K562 (cell line): ENCODE measurements at regions not wholly inside any gene's neighbourhood (a gene's known extent, or its start where the extent isn't known, plus 50 kb on each side); places are given as distances from the start of the nearest gene placed in this dataset.

Experiments
- ATAC-seq: fragments of 200-7000 bp; cut with Tn5 transposase; 3 replicates; pipeline ENCODE4 v1.9.1; 2020; ENCODE audit warnings: moderate library complexity
- BruUV-seq: library from RNA; stranded (reverse); fragments of 400-500 nt; replicated peaks from 2 replicates; lab custom pipeline; 2021; lab: Mats Ljungman, UMichigan
- CTCF ChIA-PET: fragments of 300-600 bp; formaldehyde crosslinking; extraction: SDS; loops from one replicate; lab custom pipeline; 2021; ENCODE audit warnings: low intra/inter-chr PET ratio; lab: Yijun Ruan, JAX
- POLR2A ChIA-PET: fragments of 300-600, 350-650 bp; sonication (Branson Sonifier 250); formaldehyde crosslinking; extraction: SDS; loops from one replicate; lab custom pipeline; 2021; ENCODE audit warnings: antibody characterized with exemption, inconsistent platforms; lab: Yijun Ruan, JAX
- DNase-seq, 4 experiments: peaks; one replicate each; pipeline versions ENCODE4 v3.0.0 to v3.0.0-alpha.2; 2011 to 2018; ENCODE audit warnings: low spot score in 3 of 4, mixed read lengths in 3 of 4; ENCODE audit errors: extremely low read depth in 1 of 4
- FAIRE-seq: peaks from 2 replicates; lab custom pipeline; 2011; peaks lifted over from hg19 to GRCh38; lab: Jason Lieb, UNC
- H2AFZ ChIP-seq: 2 replicates; pipeline ENCODE4 v1.6.0; 2011; ENCODE audit warnings: low read depth, low read length, control low read depth, inconsistent platforms
- H3K27ac ChIP-seq: fragments of 200-600 bp; 3 replicates; pipeline ENCODE4 v1.8.0; 2011; ENCODE audit warnings: low read depth, mild to moderate bottlenecking, control low read depth, inconsistent platforms, low read length, moderate library complexity, mixed read lengths; ENCODE audit errors: extremely low read depth
- H3K27me3 ChIP-seq, 2 experiments: fragments of 300-600 bp in 1 of 2; 2 replicates in 1 of 2; 3 replicates in 1 of 2; pipeline versions ENCODE4 v1.6.0 to v1.8.0; 2011; ENCODE audit warnings: inconsistent platforms in 2 of 2, low read length in 2 of 2, mild to moderate bottlenecking in 1 of 2, mixed read lengths in 1 of 2, moderate library complexity in 1 of 2; ENCODE audit not compliant: control insufficient read depth in 2 of 2, insufficient read depth in 2 of 2
- H3K36me3 ChIP-seq: fragments of 300-600 bp; 3 replicates; pipeline ENCODE4 v1.8.0; 2011; ENCODE audit warnings: mild to moderate bottlenecking, low read length, inconsistent platforms; ENCODE audit not compliant: control insufficient read depth, insufficient read depth
- H3K4me1 ChIP-seq, 2 experiments: fragments of 200-600 bp in 1 of 2; replicated peaks in 1 of 2; 2 replicates in 1 of 2; 3 replicates in 1 of 2; pipeline versions ENCODE4 v1.5.1 to v1.8.0; 2011; ENCODE audit warnings: inconsistent platforms in 2 of 2, low read length in 2 of 2, mild to moderate bottlenecking in 1 of 2, mixed read lengths in 1 of 2, moderate library complexity in 1 of 2; ENCODE audit not compliant: control insufficient read depth in 2 of 2, insufficient read depth in 2 of 2
- H3K4me2 ChIP-seq: 2 replicates; pipeline ENCODE4 v1.6.1; 2011; ENCODE audit warnings: low read length, control low read depth, inconsistent platforms, mixed read lengths; ENCODE audit not compliant: insufficient read depth
- H3K4me3 ChIP-seq: fragments of 200-600 bp; sonication (generic), shearing (Covaris generic); 2 replicates; pipeline ENCODE4 v1.5.1; 2016; ENCODE audit warnings: control low read depth, inconsistent platforms
- H3K79me2 ChIP-seq: fragments of 200-600 bp; 3 replicates; pipeline ENCODE4 v1.8.0; 2011; ENCODE audit warnings: low read length, inconsistent platforms; ENCODE audit not compliant: control insufficient read depth, insufficient read depth
- H3K9ac ChIP-seq, 2 experiments: 2 replicates each; pipeline versions ENCODE4 v1.6.0 to v1.6.1; 2011; ENCODE audit warnings: low read depth in 2 of 2, low read length in 2 of 2, control low read depth in 1 of 2, inconsistent platforms in 1 of 2, mild to moderate bottlenecking in 1 of 2, mixed read lengths in 1 of 2; ENCODE audit not compliant: insufficient read depth in 1 of 2
- H3K9me1 ChIP-seq: one replicate; pipeline ENCODE4 v1.6.0; 2011; ENCODE audit warnings: inconsistent platforms, mild to moderate bottlenecking, low read length, moderate library complexity; ENCODE audit not compliant: control insufficient read depth, insufficient read depth
- H3K9me3 ChIP-seq: replicated peaks from 2 replicates; pipeline ENCODE4 v1.5.1; 2011; ENCODE audit warnings: low read depth, low read length, inconsistent platforms; ENCODE audit not compliant: control insufficient read depth, insufficient read depth
- H4K20me1 ChIP-seq: replicated peaks from 2 replicates; pipeline ENCODE4 v1.6.1; 2011; ENCODE audit warnings: low read length, inconsistent platforms, mixed read lengths; ENCODE audit not compliant: control insufficient read depth, insufficient read depth
- CBX1 ChIP-seq: sonication (generic); IDR thresholded peaks from 2 replicates; pipeline ENCODE4 v1.6.1; 2016; ENCODE audit warnings: antibody characterized with exemption, low read depth, mild to moderate bottlenecking
- CHCHD3 ChIP-seq: fragments of 250-450 bp; sonication (Bioruptor Pico); IDR thresholded peaks from 2 replicates; pipeline ENCODE4 v2.1.2; 2022; ENCODE audit warnings: mild to moderate bottlenecking
- DNMT1 ChIP-seq: fragments of 450-650 bp; IDR thresholded peaks from 2 replicates; pipeline ENCODE4 v1.6.1; 2016; ENCODE audit warnings: antibody characterized with exemption, mild to moderate bottlenecking
- ETV6 ChIP-seq, 3 experiments: fragments of 150-350 bp in 1 of 3; sonication (generic) in 1 of 3; formaldehyde crosslinking in 1 of 3; IDR thresholded peaks; 2 replicates each; pipeline versions ENCODE4 v1.6.1 to v1.8.0; 2014 to 2022; ENCODE audit warnings: borderline replicate concordance in 2 of 3, low read depth in 2 of 3, antibody characterized with exemption in 1 of 3, low read length in 1 of 3, mild to moderate bottlenecking in 1 of 3, missing genetic modification reagents in 1 of 3
- HMG20B ChIP-seq: fragments of 250-450 bp; sonication (Bioruptor Pico); IDR thresholded peaks from 2 replicates; pipeline ENCODE4 v1.5.0; 2021; ENCODE audit warnings: mild to moderate bottlenecking
- NFIX ChIP-seq: fragments of 250-450 bp; sonication (Bioruptor Pico); IDR thresholded peaks from 2 replicates; pipeline ENCODE4 v1.4.0; 2020; ENCODE audit warnings: low read depth, mild to moderate bottlenecking, moderate library complexity
- PHB2 ChIP-seq: fragments of 450-650 bp; IDR thresholded peaks from 2 replicates; pipeline ENCODE4 v1.6.1; 2017; ENCODE audit warnings: low read depth
- PKNOX1 ChIP-seq: fragments of 450-650 bp; IDR thresholded peaks from 2 replicates; pipeline ENCODE4 v1.6.1; 2016
- PRMT5 ChIP-seq: sonication (generic); formaldehyde crosslinking; IDR thresholded peaks from 2 replicates; pipeline ENCODE4 v1.5.0; 2020; ENCODE audit warnings: missing genetic modification reagents
- RAD51 ChIP-seq: fragments of 450-650 bp; IDR thresholded peaks from 2 replicates; pipeline ENCODE4 v1.7.1; 2016; ENCODE audit warnings: low read depth, mild to moderate bottlenecking, borderline replicate concordance
- SFPQ ChIP-seq: fragments of 200-400 bp; formaldehyde crosslinking; IDR thresholded peaks from 2 replicates; pipeline ENCODE4 v1.6.1; 2017; ENCODE audit warnings: mild to moderate bottlenecking, low read depth, low read length, moderate library complexity
- SIN3B ChIP-seq: fragments of 450-650 bp; IDR thresholded peaks from 2 replicates; pipeline ENCODE4 v1.6.1; 2017; ENCODE audit warnings: low read depth, mild to moderate bottlenecking, moderate library complexity
- TGIF2 ChIP-seq: sonication (generic); formaldehyde crosslinking; IDR thresholded peaks from 2 replicates; pipeline ENCODE4 v1.8.1; 2022; ENCODE audit warnings: mild to moderate bottlenecking, missing genetic modification reagents, moderate library complexity
- ZBTB26 ChIP-seq: fragments of 450-650 bp; formaldehyde crosslinking; IDR thresholded peaks from 2 replicates; pipeline ENCODE4 v1.4.0; 2022; ENCODE audit warnings: missing genetic modification characterization
- ZBTB8A ChIP-seq: fragments of 450-650 bp; IDR thresholded peaks from 2 replicates; pipeline ENCODE4 v1.6.1; 2018; ENCODE audit warnings: mild to moderate bottlenecking, moderate library complexity; ENCODE audit not compliant: partially characterized antibody
- ZFP30 ChIP-seq: fragments of 250-450 bp; sonication (Bioruptor Pico); IDR thresholded peaks from 2 replicates; pipeline ENCODE4 v1.8.0; 2022; ENCODE audit warnings: moderate library complexity, mild to moderate bottlenecking, inconsistent platforms, borderline replicate concordance
- ZNF644 ChIP-seq: fragments of 200-800 bp; sonication (Bioruptor generic); IDR thresholded peaks from 2 replicates; pipeline ENCODE4 v1.6.1; 2016; ENCODE audit warnings: low read depth, missing genetic modification characterization, missing compliant biosample characterization
- ZNF766 ChIP-seq: fragments of 200-800 bp; sonication (Bioruptor generic); conservative IDR thresholded peaks from 2 replicates; pipeline ENCODE4 v1.6.1; 2016; ENCODE audit warnings: missing genetic modification characterization, missing compliant biosample characterization
- WGBS: fragments of 100-300 bp; shearing (Covaris generic); methylation state at CpG from one replicate; pipeline ENCODE4 v1.1.6; 2016; ENCODE audit warnings: low coverage, mixed read lengths; ENCODE audit not compliant: insufficient coverage; ENCODE audit errors: missing lambda C conversion rate; 5-methylcytosine and 5-hydroxymethylcytosine counted together
- in situ Hi-C: fragments of 300-500 bp; cut with MboI; formaldehyde crosslinking; loops from 4 replicates; pipeline ENCODE4 v1.15.0; 2018; ENCODE audit warnings: inconsistent platforms, mixed read lengths
- intact Hi-C: fragments of 100-400 bp; cut with micrococcal nuclease; formaldehyde crosslinking; loops from 2 replicates; pipeline ENCODE4 v1.14.2; 2022

GRCh38 chr16:5461141-5461540 lies 363.5 kb upstream of the EEF2KMT start (continued):
- TF ChIP-seq ZNF766 (no peak), RAD51 (no peak), PKNOX1 (no peak), ZBTB26 (no peak), CBX1 (no peak), DNMT1 (no peak)

- no peaks in the 10 kb centered on the region for H3K36me3 ChIP-seq
- H3K4me3 ChIP-seq = no peak overlapping the region
- ChIA-PET POLR2A (interaction anchor here (0.6 kb wide), 1 partner anchor 38 kb away, joined by 4 read pairs; no protein-coding TSS in a partner anchor), CTCF (no interaction called here)
- no TSS peak for BruUV-seq
- no peaks in the 10 kb centered on the region for H3K79me2 ChIP-seq
- H3K9me1 ChIP-seq = no peaks in the 10 kb centered on the region
- in situ Hi-C loops (no loop called here), intact Hi-C loops (no loop called here)
- no peaks in the 10 kb centered on the region for H4K20me1 ChIP-seq
- 1% methylated on average over 8 of the region's 8 CpGs for WGBS
- no peak overlapping the region for H3K9ac ChIP-seq
- DNase-seq = no peak
- no peak for ATAC-seq
- no peaks in the 10 kb centered on the region for H3K9me3 ChIP-seq
- peaks cover 3 to 12% of the 10 kb centered on the region in 2 experiments; a peak in 1 of 5 replicates for H3K27me3 ChIP-seq
- H3K4me2 ChIP-seq = no peak overlapping the region
- FAIRE-seq = no peak
- H3K27ac ChIP-seq = no peak overlapping the region
- no peaks in the 10 kb centered on the region for H3K4me1 ChIP-seq
- H2AFZ ChIP-seq = no peak overlapping the region
- TF ChIP-seq PRMT5 (CRISPR knock-in tag) (no peak), NFIX (CRISPR knock-in tag) (no peak), ZFP30 (CRISPR knock-in tag) (no peak), PHB2 (no peak), ZBTB8A (no peak), SFPQ (no peak), SIN3B (no peak), HMG20B (CRISPR knock-in tag) (no peak), ZNF644 (tag) (no peak), TGIF2 (CRISPR knock-in tag) (no peak), CHCHD3 (CRISPR knock-in tag) (no peak), ETV6 (IDR thresholded peaks at IDR 0.05; ENCODE audit: borderline replicate concordance in 1 of 2, low read depth in 2 of 2, low read length in 1 of 2) (no peak), ETV6 (CRISPR knock-in tag; IDR thresholded peaks at IDR 0.05; ENCODE audit: borderline replicate concordance) (no peak)
Observed at GRCh38 chr16:5460701-5461100, 363.1 kb upstream of the EEF2KMT start.
